HG03108 (cell line): ENCODE measurements at regions not wholly inside any gene's neighbourhood (a gene's known extent, or its start where the extent isn't known, plus 50 kb on each side); places are given as distances from the start of the nearest gene placed in this dataset.
"Not testable (repeated sequence)": the region's sequence is repeated elsewhere in the genome, so short reads cannot be mapped to it uniquely, and the experiment has no call there.

ENCODE experiments used
- ATAC-seq: cut with Tn5 transposase; IDR thresholded peaks from one replicate; pipeline ENCODE4 v1.9.1; 2021; ENCODE audit warnings: moderate library complexity; ENCODE audit not compliant: unreplicated experiment

- ATAC-seq: no peak
These were observed 182.6 kb downstream of the ATOH1 start for GRCh38 chr4:94011190-94011589.

GRCh38 chr4:94014484-94015136 lies 186.1 kb downstream of the ATOH1 start:
- ATAC-seq: no peak

- ATAC-seq: no peak
These were observed 187.4 kb downstream of the ATOH1 start for GRCh38 chr4:94015956-94016355.

DNA sequence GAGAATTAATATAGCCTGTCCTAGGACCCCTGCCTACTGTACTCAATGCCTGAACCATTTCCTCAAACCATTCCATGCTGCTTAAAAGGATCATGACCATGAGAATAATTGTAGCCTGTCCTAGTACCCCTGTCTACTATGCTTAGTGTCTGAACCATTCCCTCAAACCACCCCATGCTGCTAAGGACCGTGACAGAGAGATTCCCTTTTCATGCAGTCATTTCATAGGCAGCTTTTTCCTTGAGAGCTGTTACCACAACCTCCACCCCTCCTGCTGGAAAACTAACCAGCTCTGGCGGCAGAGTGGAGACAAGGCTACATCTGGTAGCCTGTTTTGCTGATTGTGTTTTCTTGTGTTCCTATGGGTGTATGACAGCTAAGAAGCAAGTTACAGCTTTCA lies 174.9 kb upstream of the SMARCAD1 start:
- no peak for ATAC-seq

DNA sequence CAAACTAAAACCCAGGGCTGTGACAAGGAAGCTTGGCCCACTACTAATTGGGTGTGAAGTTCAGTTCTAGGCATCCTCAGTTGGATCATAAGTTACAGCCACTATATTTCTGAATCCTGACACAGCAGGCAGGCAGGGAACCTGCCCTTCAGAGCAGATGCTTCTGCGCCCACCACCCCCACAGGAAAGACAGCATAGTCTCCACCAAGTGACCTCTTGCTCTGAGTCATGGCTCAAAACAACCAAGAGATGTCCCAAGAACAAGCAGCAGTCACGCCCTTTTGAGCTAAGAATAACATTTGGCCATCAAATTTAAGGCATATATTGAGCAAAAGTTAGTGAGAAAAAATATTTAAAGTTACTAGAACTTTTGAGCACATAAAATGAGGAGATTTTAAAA lies 170.7 kb upstream of the SMARCAD1 start:
- no peak for ATAC-seq

- no peak for ATAC-seq
These were observed 169.5 kb upstream of the SMARCAD1 start for GRCh38 chr4:94038195-94038594.

GRCh38 chr4:94039226-94039625 lies 168.4 kb upstream of the SMARCAD1 start:
- ATAC-seq: no peak

DNA sequence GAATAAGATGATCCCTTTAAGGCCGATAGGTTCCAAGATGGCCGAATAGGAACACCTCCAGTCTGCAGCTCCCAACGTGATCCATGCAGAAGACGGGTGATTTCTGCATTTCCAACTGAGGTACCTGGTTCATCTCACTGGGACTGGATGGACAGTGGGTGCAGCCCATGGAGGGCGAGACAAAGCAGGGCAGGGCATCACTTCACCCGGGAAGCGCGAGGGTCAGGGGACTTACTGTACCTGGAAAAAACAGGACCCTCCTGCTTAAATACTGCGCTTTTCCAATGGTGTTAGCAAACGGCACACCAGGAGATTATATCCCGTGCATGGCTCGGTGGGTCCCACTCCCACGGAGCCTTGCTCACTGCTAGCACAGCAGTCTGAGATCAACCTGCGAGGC lies 163.2 kb upstream of the SMARCAD1 start:
- ATAC-seq: not testable (repeated sequence)

GRCh38 chr4:94063084-94063483 lies 144.6 kb upstream of the SMARCAD1 start:
- ATAC-seq: no peak

- ATAC-seq: no peak
These were observed 138.6 kb upstream of the SMARCAD1 start for GRCh38 chr4:94068753-94069719.

DNA sequence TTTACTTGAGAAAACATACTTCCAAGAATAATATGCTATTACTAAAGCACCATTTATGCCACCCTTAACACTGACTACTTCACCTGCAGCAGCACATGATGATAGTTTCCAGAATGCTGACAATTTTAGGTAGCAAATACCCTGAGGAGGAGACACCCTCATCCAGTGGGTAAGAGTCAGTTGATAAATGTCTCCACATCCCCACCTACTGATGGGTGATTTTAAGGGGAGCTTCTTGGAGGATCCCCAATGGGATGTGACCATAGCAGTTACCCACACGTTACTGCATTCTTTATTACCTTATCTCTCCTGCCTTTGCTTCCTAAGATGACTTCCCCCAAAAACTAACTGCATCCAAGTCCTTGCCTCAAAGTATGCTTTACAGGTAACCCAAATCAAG lies 131.2 kb upstream of the SMARCAD1 start:
- no peak for ATAC-seq

DNA sequence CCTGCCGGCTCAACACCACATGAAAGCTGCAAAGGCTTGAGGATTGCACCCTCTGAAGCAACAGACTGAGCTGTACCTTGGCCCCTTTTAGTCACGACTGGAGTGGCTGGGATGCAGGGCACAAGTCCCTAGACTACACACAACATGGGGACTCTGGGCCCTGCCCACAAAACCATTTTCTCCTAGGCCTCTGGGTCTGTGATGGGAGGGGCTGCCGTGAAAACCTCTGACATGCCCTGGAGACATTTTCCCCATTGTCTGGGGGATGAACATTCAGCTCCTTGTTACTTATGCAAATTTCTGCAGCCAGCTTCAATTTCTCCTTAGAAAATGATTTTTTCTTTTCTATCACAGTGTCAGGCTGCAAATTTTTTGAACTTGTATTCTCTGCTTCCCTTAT lies 123.5 kb upstream of the SMARCAD1 start:
- no peak for ATAC-seq

DNA sequence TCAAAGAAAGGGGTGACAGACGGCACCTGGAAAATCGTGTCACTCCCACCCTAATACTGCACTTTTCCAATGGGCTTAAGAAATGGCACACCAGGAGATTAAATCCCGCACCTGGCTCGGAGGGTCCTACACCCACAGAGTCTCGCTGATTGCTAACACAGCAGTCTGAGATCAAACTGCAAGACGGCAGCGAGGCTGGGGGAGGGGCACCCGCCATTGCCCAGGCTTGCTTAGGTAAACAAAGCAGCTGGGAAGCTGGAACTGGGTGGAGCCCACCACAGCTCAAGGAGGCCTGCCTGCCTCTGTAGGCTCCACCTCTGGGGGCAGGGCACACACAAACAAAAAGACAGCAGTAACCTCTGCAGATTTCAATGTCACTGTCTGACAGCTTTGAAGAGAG lies 108.5 kb upstream of the SMARCAD1 start:
- ATAC-seq: not testable (repeated sequence)

DNA sequence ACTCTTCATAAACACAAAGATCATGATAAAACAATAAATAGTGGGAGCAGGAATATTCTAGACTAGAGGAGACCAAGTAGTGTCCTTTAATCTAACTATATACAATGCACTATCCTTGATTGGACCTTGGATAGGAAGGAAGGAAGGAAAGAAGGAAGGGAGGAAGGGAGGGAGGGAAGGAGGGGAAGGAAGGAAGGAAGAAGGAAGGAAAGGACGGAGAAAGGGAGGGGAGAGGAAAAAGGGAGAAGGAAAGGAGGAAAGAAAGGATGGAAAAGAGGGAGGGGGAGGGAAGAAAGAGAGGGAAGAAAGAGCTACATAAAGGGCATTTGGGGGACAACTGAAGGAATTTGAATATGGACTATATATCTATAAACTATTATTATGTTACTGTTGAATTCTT lies 95.0 kb upstream of the SMARCAD1 start:
- no peak for ATAC-seq

DNA sequence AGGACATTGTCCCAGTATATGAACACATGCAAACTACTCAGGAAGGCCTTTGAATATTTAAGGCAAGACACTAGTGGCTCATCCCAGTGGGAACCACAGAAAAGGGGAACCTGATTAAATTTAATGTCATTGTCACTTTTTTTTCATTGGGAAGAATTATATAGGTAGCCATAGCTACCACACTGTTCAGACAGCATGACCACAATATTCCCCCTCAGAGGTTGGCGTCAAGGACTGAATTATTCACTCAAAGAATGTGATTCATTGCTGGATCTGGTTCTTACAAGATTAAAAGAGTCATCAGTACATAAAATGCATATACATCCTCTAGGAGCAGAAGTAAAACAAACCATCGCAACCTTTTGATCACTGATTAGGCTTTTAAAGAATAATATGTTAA lies 92.0 kb upstream of the SMARCAD1 start:
- no peak for ATAC-seq

DNA sequence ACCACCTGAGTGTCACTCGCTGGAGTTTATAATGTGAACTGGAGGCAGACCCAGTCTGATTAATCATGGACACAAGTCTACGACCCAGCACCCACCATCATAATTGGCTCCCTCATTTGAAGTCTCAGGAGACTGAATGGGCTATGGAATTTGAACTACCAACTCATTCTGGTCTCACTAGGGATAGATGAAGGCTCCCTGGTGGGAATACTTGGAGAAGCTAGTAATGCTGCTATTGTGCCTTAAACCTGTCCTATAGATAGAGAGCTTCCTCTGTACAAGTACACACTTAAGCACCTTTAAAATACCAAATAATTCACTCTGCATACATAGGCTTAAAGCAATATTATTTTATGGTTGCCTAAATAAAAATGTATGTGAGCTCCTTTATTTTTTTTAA lies 90.8 kb upstream of the SMARCAD1 start:
- ATAC-seq: no peak

DNA sequence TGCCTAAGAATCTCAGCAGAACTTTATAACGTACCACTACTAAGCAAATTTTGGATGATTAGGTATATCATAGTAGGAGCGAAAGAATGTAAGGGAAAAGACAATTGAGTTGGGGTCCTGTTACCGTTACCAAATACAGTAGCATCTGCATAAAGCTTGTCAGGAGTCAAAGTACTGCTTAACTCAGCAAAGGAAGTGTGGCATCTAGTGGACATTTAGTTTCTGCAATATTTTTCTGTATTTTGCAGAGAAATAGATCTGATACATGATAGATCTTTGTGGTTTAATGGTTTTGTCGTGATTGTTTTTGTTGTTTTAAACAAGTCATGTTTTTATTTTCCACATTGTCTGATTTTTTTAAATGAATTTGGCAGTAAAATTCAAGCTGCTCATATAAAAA lies 81.0 kb upstream of the SMARCAD1 start:
- ATAC-seq: no peak

GRCh38 chr4:94127707-94128328 lies 79.8 kb upstream of the SMARCAD1 start:
- no peak for ATAC-seq

DNA sequence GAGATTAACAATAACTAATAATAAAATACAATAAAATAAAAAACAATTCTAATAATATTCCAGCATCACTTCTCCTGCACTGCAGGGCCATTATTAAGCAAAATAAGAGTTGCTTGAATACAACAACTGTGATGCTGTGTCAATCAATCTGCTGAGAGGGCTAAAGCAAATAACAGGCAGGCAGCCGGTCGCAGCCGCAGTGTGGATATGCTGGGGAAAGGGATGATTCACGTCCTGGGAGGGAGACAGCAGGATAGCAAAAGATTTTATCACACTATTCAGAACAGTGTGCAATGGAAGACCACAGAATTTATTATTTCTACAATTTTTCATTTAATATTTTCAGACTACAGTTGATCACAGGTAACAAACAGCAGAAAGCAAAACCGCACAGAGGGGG lies 76.5 kb upstream of the SMARCAD1 start:
- ATAC-seq: no peak

GRCh38 chr4:94135701-94136100 lies 72.0 kb upstream of the SMARCAD1 start:
- no peak for ATAC-seq

DNA sequence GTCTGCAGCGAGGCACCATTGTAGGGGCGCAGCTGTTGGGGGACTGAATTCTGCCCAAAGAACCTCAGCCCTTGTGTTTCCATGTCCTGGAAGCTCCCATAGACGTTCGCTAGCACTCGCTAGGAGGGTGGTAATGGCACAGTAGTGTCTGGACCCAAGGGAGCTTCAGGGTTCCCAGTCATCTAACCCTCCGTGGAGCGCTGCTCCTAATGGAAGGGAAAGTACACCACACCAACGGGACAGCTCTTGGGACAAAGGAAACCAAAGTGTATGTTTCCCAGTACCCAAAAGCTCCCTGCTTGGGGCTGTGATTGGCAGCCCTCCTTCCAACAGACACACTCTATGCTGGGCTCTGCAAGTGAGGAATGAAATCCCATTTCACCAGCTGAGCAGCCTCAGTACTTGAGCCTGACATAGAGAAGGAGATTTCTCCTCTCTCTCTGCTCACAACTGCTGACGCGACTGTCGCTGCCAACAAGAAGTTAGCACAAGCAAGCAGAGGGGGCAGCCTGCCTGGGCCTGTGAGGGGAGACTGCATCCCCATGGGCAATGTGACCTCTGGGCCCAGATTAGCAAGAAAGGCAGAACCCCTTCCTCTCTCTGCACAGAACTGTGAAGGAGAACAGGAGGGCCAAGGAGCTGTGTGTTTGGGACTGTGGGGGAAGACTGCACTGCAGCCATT lies 67.6 kb upstream of the SMARCAD1 start:
- no peak for ATAC-seq
